WTC11 (cell line): ENCODE measurements at regions not wholly inside any gene's neighbourhood (a gene's known extent, or its start where the extent isn't known, plus 50 kb on each side); places are given as distances from the start of the nearest gene placed in this dataset.
A peak's percentile ranks its signal among the peaks of the same experiment; 100 is the strongest.
"Not testable (repeated sequence)": the region's sequence is repeated elsewhere in the genome, so short reads cannot be mapped to it uniquely, and the experiment has no call there.

Experiments
- ATAC-seq: fragments of 200-7000 bp; cut with Tn5 transposase; 2 replicates; pipeline ENCODE4 v1.10.0; 2021; ENCODE audit warnings: mild to moderate bottlenecking, moderate library complexity
- CTCF ChIA-PET: fragments of 300-600 bp; sonication (Branson Sonifier 250); formaldehyde crosslinking; loops from one replicate; lab custom pipeline; 2021; ENCODE audit warnings: antibody characterized with exemption; lab: Charles Lee
- POLR2A ChIA-PET: fragments of 350-600 bp; sonication (Branson Sonifier 250); formaldehyde crosslinking; loops from one replicate; lab custom pipeline; 2021; ENCODE audit warnings: antibody characterized with exemption; lab: Charles Lee
- DNase-seq: peaks from one replicate; pipeline ENCODE4 v3.0.0; 2021; ENCODE audit warnings: low spot score
- H3K27ac Mint-ChIP-seq: 2 replicates; pipeline ENCODE4 v1.8.0; 2021; ENCODE audit warnings: mixed read lengths
- H3K27me3 Mint-ChIP-seq: 2 replicates; pipeline ENCODE4 v1.8.0; 2021; ENCODE audit warnings: low read depth, mild to moderate bottlenecking, moderate library complexity, mixed read lengths
- H3K36me3 Mint-ChIP-seq: 2 replicates; pipeline ENCODE4 v1.8.0; 2021; ENCODE audit warnings: mixed read lengths
- H3K4me1 Mint-ChIP-seq: 2 replicates; pipeline ENCODE4 v1.8.0; 2022; ENCODE audit warnings: mixed read lengths
- H3K4me3 Mint-ChIP-seq: 2 replicates; pipeline ENCODE4 v1.8.0; 2021; ENCODE audit warnings: mild to moderate bottlenecking, moderate library complexity, mixed read lengths
- H3K9me3 Mint-ChIP-seq: 2 replicates; pipeline ENCODE4 v1.8.0; 2021; ENCODE audit warnings: mixed read lengths

GRCh38 chr13:16050055-16050454 lies 3131.6 kb downstream of the TUBA3C start:
- H3K4me1 Mint-ChIP-seq, H3K27me3 Mint-ChIP-seq, H3K27ac Mint-ChIP-seq, H3K9me3 Mint-ChIP-seq, CTCF ChIA-PET, H3K36me3 Mint-ChIP-seq, POLR2A ChIA-PET, ATAC-seq, H3K4me3 Mint-ChIP-seq: not testable (repeated sequence)
- peak; percentile 1 for DNase-seq

- H3K4me3 Mint-ChIP-seq, H3K27ac Mint-ChIP-seq, DNase-seq, POLR2A ChIA-PET, CTCF ChIA-PET, ATAC-seq, H3K4me1 Mint-ChIP-seq: not testable (repeated sequence)
- peaks cover 49% of the 10 kb centered on the region for H3K36me3 Mint-ChIP-seq
- peaks cover 36% of the 10 kb centered on the region for H3K27me3 Mint-ChIP-seq
- peaks cover 52% of the 10 kb centered on the region for H3K9me3 Mint-ChIP-seq
These were observed 3164.1 kb downstream of the TUBA3C start for GRCh38 chr13:16017494-16018009.

- ATAC-seq, H3K4me1 Mint-ChIP-seq, H3K27ac Mint-ChIP-seq, POLR2A ChIA-PET, H3K4me3 Mint-ChIP-seq, DNase-seq, CTCF ChIA-PET: not testable (repeated sequence)
- Mint-ChIP-seq H3K9me3 (peaks cover 41% of the 10 kb centered on the region), H3K27me3 (peaks cover 27% of the 10 kb centered on the region), H3K36me3 (peaks cover 40% of the 10 kb centered on the region)
These were observed 3173.4 kb downstream of the TUBA3C start for GRCh38 chr13:16008271-16008670.
